Activated T-helper 9 cell treated with anti-CD3 and anti-CD28 coated beads, Interleukin-2, amount 50 U/mL, for 16 hours (primary cell): ENCODE measurements at regions not wholly inside any gene's neighbourhood (a gene's known extent, or its start where the extent isn't known, plus 50 kb on each side); places are given as distances from the start of the nearest gene placed in this dataset.

Experiments
- DNase-seq: peaks from one replicate; pipeline ENCODE4 v3.0.0-alpha.2; 2020; ENCODE audit warnings: low read depth

- no peak for DNase-seq
These were observed 173.9 kb upstream of the FOXN2 start for GRCh38 chr2:48140586-48140985.

GRCh38 chr2:48144777-48145176, 169.7 kb upstream of the FOXN2 start:
- DNase-seq: no peak

GRCh38 chr2:48145845-48146452, 168.5 kb upstream of the FOXN2 start:
- no peak for DNase-seq

GRCh38 chr2:48146552-48146951, 167.9 kb upstream of the FOXN2 start:
- DNase-seq: no peak

GRCh38 chr2:48147719-48148118, 166.8 kb upstream of the FOXN2 start:
- no peak for DNase-seq

GRCh38 chr2:48148841-48149430, 165.5 kb upstream of the FOXN2 start:
- no peak for DNase-seq

- no peak for DNase-seq
These were observed 157.3 kb upstream of the FOXN2 start for GRCh38 chr2:48157150-48157549.

- no peak for DNase-seq
These were observed 152.9 kb upstream of the FOXN2 start for GRCh38 chr2:48161628-48162027.

- no peak for DNase-seq
These were observed 151.7 kb upstream of the FOXN2 start for GRCh38 chr2:48162742-48163141.

- no peak for DNase-seq
These were observed 149.3 kb upstream of the FOXN2 start for GRCh38 chr2:48165070-48165753.

GRCh38 chr2:48169141-48169592, 145.3 kb upstream of the FOXN2 start:
- no peak for DNase-seq

GRCh38 chr2:48170281-48170680, 144.2 kb upstream of the FOXN2 start:
- DNase-seq: no peak

- DNase-seq: no peak
These were observed 141.3 kb upstream of the FOXN2 start for GRCh38 chr2:48173141-48173540.

GRCh38 chr2:48174503-48174902, 140.0 kb upstream of the FOXN2 start:
- no peak for DNase-seq

- DNase-seq: no peak
These were observed 139.2 kb upstream of the FOXN2 start for GRCh38 chr2:48175254-48175653.

- no peak for DNase-seq
These were observed 138.8 kb upstream of the FOXN2 start for GRCh38 chr2:48175656-48176055.

- no peak for DNase-seq
These were observed 137.6 kb upstream of the FOXN2 start for GRCh38 chr2:48176876-48177275.

- DNase-seq: no peak
These were observed 135.9 kb upstream of the FOXN2 start for GRCh38 chr2:48178611-48179010.

- DNase-seq: no peak
These were observed 133.9 kb upstream of the FOXN2 start for GRCh38 chr2:48180557-48180956.

GRCh38 chr2:48183276-48183675, 131.2 kb upstream of the FOXN2 start:
- DNase-seq: no peak

GRCh38 chr2:48183991-48184390, 130.5 kb upstream of the FOXN2 start:
- DNase-seq: no peak

- DNase-seq: no peak
These were observed 127.0 kb upstream of the FOXN2 start for GRCh38 chr2:48187503-48187902.

GRCh38 chr2:48189552-48190228, 124.8 kb upstream of the FOXN2 start:
- DNase-seq: no peak
